ENCODE measurements at regions not wholly inside any gene's neighbourhood (a gene's known extent, or its start where the extent isn't known, plus 50 kb on each side); places are given as distances from the start of the nearest gene placed in this dataset.

GRCh38 chr18:28468901-28469300 lies 292.0 kb upstream of the CDH2 start:
- TF ChIP-seq CTCF (conservative IDR thresholded peaks at IDR 0.05 in 1 of 2, IDR thresholded peaks at IDR 0.05 in 1 of 2; ENCODE audit: extremely low read depth in 1 of 2, insufficient read depth in 1 of 2, low read depth in 1 of 2, low read length in 2 of 2) (no peak), EZH2 (IDR thresholded peaks at IDR 0.05; ENCODE audit: borderline replicate concordance, low read length) (no peak)

Data from mammary epithelial cell (primary cell).